Stimulated activated CD8-positive, alpha-beta memory T cell treated with anti-CD3 and anti-CD28 coated beads, Interleukin-7, amount 100 ng/mL, for 48 hours (primary cell): ENCODE measurements at regions not wholly inside any gene's neighbourhood (a gene's known extent, or its start where the extent isn't known, plus 50 kb on each side); places are given as distances from the start of the nearest gene placed in this dataset.
A peak's percentile ranks its signal among the peaks of the same experiment; 100 is the strongest.
"Not testable (repeated sequence)": the region's sequence is repeated elsewhere in the genome, so short reads cannot be mapped to it uniquely, and the experiment has no call there.

Source experiments
- DNase-seq, 2 donors: peaks; one replicate each; pipeline ENCODE4 v3.0.0-alpha.2; 2020; ENCODE audit warnings: low read depth in 1 of 2; ENCODE audit errors: extremely low read depth in 1 of 2

GRCh38 chr14:22118899-22119477 is 445.4 kb upstream of the OR4E1 start:
- DNase-seq = no peak

- DNase-seq = no peak
Observed at GRCh38 chr14:22113401-22113800, 439.8 kb upstream of the OR4E1 start.

DNA sequence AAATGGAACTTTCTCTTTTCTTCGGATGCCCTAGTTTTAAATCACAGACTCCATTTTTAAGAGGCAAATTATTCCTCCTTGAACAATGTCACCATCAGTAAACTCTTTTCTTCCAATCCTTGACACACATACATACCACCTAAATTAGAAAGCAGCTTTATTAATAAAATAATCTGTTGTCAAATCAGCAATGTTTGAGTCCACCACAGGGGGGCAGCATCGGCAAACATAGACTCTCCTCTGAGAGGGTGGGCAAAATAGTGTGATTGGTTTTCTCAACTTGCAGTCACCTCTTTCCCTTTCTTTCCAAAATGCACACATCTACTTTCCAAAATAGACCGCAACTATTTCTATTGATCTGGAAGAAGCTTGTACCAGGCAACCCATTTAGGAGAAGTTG is 438.4 kb upstream of the OR4E1 start:
- no peak for DNase-seq

DNA sequence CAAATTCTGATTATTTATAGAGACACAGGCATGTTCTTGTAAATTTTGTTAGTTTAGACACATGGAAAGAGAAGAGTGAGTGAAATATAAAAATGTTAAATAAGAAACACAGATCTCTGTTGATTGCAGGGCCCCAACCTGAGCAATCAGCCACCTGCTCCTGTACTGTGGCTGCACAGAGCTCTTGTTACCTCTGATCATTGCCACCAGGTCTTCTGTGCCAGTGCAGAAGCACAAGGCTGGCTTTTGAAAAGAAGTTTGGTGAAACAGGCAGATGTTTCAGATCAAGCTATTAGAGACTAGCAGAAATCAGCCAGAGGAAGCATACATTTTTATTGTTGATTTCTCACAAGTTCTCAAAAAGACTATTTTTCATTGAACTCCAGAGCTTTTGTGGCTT is 434.1 kb upstream of the OR4E1 start:
- DNase-seq = no peak

- DNase-seq = no peak
Observed at GRCh38 chr14:22106700-22107697, 433.4 kb upstream of the OR4E1 start.

GRCh38 chr14:22105624-22106006 is 432.0 kb upstream of the OR4E1 start:
- DNase-seq = no peak

DNA sequence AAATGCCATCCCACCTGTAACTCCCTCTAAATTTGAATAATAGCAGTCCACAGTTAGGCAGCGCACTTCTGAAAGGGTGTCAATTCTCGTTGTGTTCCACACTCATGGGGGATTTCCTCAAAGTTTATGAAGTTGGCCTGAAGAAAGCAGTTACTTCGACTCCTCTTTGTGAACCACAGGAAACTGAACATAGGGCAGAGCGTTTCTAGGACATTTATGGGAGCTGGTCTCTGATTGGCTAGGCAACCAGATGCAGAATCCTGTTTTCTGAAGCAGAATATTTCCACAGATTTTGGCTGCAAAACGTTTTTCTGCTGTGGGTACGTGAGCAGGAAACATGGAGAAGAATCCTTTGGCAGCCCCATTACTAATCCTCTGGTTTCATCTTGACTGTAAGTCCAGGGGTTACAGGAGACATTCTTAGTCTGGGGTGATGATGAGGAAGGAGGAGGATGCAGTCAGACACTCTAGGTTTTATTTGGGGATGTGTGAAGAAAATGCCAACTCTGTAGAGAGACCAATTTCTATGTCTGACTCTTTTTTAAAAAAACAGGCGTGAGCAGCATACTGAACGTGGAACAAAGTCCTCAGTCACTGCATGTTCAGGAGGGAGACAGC is 431.5 kb upstream of the OR4E1 start:
- DNase-seq = no peak

- not testable (repeated sequence) for DNase-seq
Observed at GRCh38 chr14:22100764-22101120, 427.1 kb upstream of the OR4E1 start.

DNA sequence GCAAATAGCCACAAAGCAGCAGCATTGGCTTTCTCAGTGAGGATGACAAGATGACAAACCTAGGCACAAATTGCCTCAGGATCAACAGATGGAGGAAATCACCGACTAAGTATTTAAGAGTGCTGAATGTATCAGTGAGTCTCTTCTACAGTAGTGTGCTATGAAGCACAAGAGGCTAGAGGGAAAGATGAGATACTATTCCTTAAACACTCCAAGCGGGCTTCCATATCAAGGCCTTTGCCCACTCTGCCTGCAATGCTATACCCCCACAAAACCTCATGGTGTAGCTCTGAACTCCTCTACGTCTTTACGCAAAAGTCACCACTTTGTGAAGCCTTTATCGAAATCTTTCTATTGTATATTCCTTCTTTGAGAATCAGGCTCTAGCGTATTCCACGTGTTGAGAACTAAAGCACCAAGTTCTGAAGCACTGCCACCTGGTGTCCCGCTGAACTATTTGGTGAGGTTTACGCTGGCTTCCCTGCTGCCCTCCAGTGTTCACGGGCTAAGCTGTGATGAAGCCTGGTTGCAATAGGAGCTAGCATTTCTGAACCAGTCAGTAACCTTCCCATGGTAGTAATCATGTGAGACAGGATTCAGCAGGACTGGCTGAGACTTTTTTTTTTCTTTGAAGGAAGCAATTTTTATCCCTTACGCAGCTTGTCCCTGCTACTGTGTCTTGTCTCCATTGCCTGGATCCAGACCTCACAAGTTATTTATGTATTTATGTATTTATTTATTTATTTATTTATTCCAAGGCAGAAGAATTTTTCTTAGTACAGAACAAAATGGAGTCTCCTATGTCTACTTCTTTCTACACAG is 426.5 kb upstream of the OR4E1 start:
- peak in 1 of 2 donors; percentile 32 for DNase-seq

GRCh38 chr14:22098435-22098834 is 424.8 kb upstream of the OR4E1 start:
- no peak for DNase-seq

- no peak for DNase-seq
Observed at GRCh38 chr14:22097586-22098292, 424.1 kb upstream of the OR4E1 start.

- DNase-seq = no peak
Observed at GRCh38 chr14:22097072-22097471, 423.5 kb upstream of the OR4E1 start.

- no peak for DNase-seq
Observed at GRCh38 chr14:22096514-22096895, 422.9 kb upstream of the OR4E1 start.

- DNase-seq = no peak
Observed at GRCh38 chr14:22095860-22096513, 422.4 kb upstream of the OR4E1 start.

DNA sequence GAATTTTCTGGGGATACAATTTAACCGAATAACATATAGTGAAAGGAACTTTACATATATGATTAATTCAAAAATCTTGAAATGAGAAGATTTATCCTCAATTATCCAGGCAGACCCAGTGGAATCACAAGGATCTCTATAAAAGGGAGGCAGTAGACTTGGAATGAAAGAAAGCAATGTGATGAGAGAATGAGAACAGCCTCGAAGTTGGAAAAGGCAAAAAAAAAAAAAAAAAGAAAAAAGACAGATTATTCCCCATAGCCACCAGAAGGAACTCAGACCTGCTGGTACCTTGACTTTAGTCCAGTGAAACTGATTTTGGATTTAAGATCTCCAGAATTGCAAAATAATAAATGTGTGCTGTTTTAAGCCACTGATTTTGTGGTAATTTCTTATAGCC is 416.3 kb upstream of the OR4E1 start:
- DNase-seq = no peak

DNA sequence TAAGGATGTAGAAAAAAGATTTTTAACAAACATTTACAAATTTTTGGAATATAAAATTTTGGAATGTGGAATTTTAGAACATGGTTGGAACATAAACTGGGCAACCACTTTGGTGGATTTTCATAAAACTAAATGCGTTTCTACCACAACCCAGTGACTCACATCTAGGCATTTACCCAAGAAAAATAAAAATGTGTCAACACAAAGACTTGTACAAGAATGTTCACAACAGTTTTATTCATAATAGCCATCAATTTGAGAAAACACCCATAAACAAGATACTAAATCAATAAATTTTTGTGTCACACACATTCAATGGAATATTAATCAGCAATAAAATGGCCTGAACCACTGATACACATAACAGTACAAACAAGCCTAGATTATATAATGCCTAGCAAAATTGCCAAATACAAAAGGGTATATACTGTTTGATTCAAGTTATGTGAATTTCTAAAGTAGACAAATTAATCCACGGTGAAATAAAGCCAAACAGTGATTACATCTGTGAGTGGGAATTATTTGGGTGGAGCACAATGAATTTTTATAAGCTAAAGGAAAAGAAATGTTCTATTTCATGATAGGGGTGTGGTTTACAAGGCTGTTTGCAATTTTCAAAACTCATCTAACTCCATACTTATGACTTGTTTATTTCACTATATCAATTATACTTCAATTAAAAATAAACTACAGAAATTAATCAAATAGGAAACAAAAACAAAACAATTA is 415.2 kb upstream of the OR4E1 start:
- DNase-seq = no peak

DNA sequence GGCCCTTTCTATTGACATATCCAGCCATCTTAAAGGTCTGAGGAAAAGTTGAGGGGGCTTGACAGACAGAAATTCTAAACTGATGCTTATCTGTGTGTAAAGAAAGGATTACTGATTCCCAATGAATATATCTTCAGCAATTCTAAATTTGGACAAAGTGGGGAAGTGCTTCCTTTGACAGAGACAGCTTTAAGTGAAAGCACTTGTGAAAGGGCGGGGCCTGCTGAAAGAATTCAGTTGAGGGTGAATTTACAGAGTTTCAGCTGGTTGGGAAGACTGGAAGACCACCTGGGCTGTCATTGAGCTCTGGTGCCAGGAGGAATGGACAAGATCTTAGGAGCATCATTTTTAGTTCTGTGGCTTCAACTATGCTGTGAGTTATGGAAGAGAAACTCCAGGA is 412.5 kb upstream of the OR4E1 start:
- no peak for DNase-seq

- DNase-seq = no peak
Observed at GRCh38 chr14:22084393-22085281, 411.0 kb upstream of the OR4E1 start.
